ENCODE measurements at regions not wholly inside any gene's neighbourhood (a gene's known extent, or its start where the extent isn't known, plus 50 kb on each side); places are given as distances from the start of the nearest gene placed in this dataset.
"Not testable (repeated sequence)": the region's sequence is repeated elsewhere in the genome, so short reads cannot be mapped to it uniquely, and the experiment has no call there.

DNA sequence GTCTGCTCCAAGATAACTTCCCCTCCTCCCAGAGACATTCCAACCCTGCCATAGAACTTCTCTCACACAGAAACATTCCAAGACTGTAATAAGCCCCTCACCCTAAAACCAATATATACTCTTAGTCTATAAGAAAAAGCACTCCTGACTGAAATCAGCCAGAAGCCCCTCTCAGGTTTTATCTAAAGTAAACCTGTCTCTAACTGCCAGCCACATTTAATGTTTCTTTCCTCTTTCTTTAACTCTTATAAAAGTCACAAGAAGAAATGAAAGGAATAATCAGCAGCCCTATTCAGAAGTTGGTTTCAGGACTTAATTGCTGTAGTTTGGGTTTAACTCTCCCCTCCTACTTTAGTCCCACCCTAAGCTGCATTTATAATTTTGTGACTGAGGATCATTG lies 165.0 kb upstream of the ZCCHC13 start:
- Histone ChIP-seq H3K4me3 (ENCODE audit: low read depth, low read length) (no peak overlapping the region), H3K27me3 (ENCODE audit: insufficient read depth, low read length) (no peaks in the 10 kb centered on the region), H3K36me3 (ENCODE audit: insufficient read depth, low read length) (no peaks in the 10 kb centered on the region), H3K79me2 (ENCODE audit: control insufficient read depth, insufficient read depth, low read length, unreplicated experiment) (no peaks in the 10 kb centered on the region), H3K27ac (ENCODE audit: low read depth, low read length) (no peak overlapping the region), H2AFZ (ENCODE audit: low read length, unreplicated experiment) (no peak overlapping the region), H3K4me1 (ENCODE audit: control insufficient read depth, insufficient read depth, low read length, unreplicated experiment) (no peaks in the 10 kb centered on the region)

DNA sequence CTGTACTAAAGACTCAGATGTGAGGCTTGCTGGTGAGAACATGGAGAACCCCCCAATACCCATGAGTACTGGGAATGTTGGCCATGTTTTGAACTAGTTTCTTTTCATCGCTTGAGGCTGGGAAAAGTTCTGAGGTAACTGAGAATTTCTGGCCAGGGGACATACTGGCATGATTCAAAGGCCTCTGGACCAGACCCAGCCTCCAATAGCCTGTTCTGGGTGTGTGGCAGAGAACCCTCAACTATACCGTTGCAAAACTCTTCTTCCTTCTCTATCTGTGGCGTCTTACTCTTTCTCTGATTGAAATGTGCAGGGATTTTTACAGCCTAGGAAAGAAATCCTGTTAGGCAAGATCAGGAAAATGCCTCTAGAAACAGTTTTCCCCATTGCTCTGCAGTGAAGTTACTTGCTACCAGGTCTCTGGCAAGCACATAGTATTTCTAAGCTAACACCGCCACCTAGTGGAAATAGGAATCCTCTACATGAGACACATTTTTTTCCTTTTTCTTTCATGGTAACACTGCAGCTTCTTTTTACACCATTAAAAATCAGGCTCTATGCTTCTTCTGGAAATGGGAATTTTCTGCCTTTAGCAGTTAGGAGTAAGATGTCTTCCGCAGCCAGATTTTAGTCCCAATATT lies 170.7 kb upstream of the ZCCHC13 start:
- H3K36me3 ChIP-seq (ENCODE audit: insufficient read depth, low read length): no peaks in the 10 kb centered on the region
- H3K79me2 ChIP-seq (ENCODE audit: control insufficient read depth, insufficient read depth, low read length, unreplicated experiment): no peaks in the 10 kb centered on the region
- H3K27me3 ChIP-seq (ENCODE audit: insufficient read depth, low read length): no peaks in the 10 kb centered on the region
- H2AFZ ChIP-seq (ENCODE audit: low read length, unreplicated experiment): no peak overlapping the region
- no peak overlapping the region for H3K4me3 ChIP-seq (ENCODE audit: low read depth, low read length)
- no peaks in the 10 kb centered on the region for H3K4me1 ChIP-seq (ENCODE audit: control insufficient read depth, insufficient read depth, low read length, unreplicated experiment)
- no peak overlapping the region for H3K27ac ChIP-seq (ENCODE audit: low read depth, low read length)

DNA sequence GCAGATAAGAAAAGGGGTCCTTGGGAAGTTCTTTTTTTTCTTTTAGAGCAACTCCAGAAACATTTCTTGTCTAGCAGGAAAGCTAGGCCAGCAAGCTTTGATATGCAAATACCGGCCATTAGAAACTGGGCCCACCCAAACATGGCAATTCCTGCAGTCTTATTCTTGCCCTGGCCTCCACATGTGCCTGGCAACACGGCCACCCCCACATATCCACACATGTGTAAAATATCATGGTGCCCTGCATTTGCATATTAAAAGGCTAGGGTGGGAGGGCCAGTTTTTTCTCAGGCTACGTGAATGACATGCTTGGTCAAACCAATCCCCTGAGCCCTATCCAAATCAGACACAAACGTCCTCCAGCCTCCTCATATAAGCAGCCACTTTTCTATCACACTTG lies 171.7 kb upstream of the ZCCHC13 start:
- Histone ChIP-seq H3K27ac (ENCODE audit: low read depth, low read length) (no peak overlapping the region), H3K79me2 (ENCODE audit: control insufficient read depth, insufficient read depth, low read length, unreplicated experiment) (no peaks in the 10 kb centered on the region), H3K4me1 (ENCODE audit: control insufficient read depth, insufficient read depth, low read length, unreplicated experiment) (no peaks in the 10 kb centered on the region), H2AFZ (ENCODE audit: low read length, unreplicated experiment) (no peak overlapping the region), H3K4me3 (ENCODE audit: low read depth, low read length) (no peak overlapping the region), H3K27me3 (ENCODE audit: insufficient read depth, low read length) (no peaks in the 10 kb centered on the region), H3K36me3 (ENCODE audit: insufficient read depth, low read length) (no peaks in the 10 kb centered on the region)

DNA sequence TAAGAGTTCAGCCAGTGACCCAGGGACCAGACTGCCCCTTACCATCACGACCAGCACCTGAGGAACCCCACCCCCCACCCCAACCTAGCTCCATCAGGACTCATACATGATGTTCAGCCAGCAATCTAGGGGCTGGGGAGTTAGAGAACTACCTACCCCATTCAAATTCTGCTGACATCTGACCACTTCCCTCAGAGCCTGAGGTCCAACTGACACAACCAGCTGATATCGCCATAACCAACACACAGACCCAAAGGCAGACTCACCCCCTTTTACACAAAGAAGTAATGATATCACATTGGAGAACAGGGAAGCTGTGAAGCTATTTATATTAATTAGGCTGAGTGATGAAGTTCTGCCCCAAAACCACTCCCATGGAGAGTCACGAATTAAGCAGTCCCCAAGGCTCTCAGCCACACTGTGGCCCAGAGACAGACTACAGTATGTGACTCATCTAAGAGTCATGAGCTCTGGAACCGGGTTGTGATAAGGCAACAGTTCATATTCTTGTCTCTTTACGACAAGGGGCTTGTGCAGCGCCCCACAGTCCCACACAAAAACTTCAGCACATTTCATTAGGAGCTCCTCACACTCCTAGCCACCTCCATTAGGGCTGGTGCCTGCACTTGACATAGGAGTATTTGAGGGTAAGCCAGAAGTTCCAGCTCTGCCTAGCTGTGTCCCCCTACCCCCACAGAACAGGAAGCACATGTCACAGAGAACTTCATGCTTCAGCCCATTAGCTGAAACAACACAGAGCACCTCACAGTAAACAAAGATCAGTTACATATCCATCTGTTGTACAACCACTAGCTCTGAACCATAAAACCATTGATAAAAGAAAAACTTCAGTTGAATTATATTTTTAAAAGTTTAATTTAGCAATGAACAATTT lies 184.7 kb upstream of the ZCCHC13 start:
- no peaks in the 10 kb centered on the region for H3K27me3 ChIP-seq (ENCODE audit: insufficient read depth, low read length)
- peaks cover 11% of the 10 kb centered on the region for H3K4me1 ChIP-seq (ENCODE audit: control insufficient read depth, insufficient read depth, low read length, unreplicated experiment)
- H3K27ac ChIP-seq (ENCODE audit: low read depth, low read length): peak overlapping the region; percentile 41; the same call in 1 of the 2 replicates
- H3K79me2 ChIP-seq (ENCODE audit: control insufficient read depth, insufficient read depth, low read length, unreplicated experiment): no peaks in the 10 kb centered on the region
- H2AFZ ChIP-seq (ENCODE audit: low read length, unreplicated experiment): peak overlapping the region; percentile 1
- peak overlapping the region; percentile 57; the same call in 1 of the 2 replicates for H3K4me3 ChIP-seq (ENCODE audit: low read depth, low read length)
- H3K36me3 ChIP-seq (ENCODE audit: insufficient read depth, low read length): no peaks in the 10 kb centered on the region; the same call in 1 of the 2 replicates

DNA sequence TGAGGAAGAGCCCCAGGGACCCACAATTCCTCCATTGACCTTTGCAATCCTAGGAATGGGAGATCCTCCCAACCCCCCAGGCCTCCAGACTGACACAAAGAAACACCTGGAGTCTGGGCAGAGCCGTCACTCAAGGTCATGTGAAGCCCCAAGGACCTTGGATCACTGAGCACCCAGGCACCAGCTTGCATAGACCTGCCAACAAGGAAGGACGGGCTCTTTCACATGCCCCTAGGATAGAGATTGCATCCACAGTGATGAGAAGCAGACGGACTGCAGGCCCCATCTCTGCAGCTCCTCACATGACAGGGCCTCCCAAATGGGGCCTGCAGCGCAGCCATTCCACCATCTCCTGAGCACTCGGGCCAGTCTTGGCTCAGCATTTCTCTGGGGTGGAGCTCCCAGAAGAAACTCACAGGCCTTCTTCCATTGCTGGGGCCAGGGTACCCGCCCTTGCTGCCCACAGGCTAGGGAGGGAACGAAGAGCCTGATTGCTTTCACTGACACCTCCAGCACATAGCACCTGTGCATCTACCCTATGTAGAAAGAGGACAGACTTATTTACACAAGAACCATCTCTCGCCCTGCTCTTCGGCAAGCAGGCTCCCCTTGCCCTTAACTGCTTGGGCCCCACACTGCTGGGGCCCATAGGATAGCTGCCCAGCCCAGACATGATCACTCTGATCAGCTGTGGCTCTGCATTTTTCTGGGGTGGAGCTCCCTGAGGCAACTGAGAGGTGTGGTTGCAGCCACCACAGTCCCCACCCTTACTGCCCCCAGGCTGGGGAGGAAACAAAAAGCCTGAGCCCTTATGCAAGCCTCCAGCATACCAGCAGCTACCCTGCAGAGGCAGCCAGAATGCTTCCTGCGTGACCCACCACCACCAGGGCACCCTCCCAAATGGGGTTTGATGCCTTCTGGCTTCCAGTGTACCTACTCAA lies 185.7 kb upstream of the ZCCHC13 start:
- H3K79me2 ChIP-seq (ENCODE audit: control insufficient read depth, insufficient read depth, low read length, unreplicated experiment): no peaks in the 10 kb centered on the region
- H3K36me3 ChIP-seq (ENCODE audit: insufficient read depth, low read length): no peaks in the 10 kb centered on the region; the same call in 1 of the 2 replicates
- no peak overlapping the region for H3K4me3 ChIP-seq (ENCODE audit: low read depth, low read length)
- H3K27me3 ChIP-seq (ENCODE audit: insufficient read depth, low read length): no peaks in the 10 kb centered on the region
- no peak overlapping the region for H3K27ac ChIP-seq (ENCODE audit: low read depth, low read length)
- peaks cover 11% of the 10 kb centered on the region for H3K4me1 ChIP-seq (ENCODE audit: control insufficient read depth, insufficient read depth, low read length, unreplicated experiment)
- no peak overlapping the region for H2AFZ ChIP-seq (ENCODE audit: low read length, unreplicated experiment)

DNA sequence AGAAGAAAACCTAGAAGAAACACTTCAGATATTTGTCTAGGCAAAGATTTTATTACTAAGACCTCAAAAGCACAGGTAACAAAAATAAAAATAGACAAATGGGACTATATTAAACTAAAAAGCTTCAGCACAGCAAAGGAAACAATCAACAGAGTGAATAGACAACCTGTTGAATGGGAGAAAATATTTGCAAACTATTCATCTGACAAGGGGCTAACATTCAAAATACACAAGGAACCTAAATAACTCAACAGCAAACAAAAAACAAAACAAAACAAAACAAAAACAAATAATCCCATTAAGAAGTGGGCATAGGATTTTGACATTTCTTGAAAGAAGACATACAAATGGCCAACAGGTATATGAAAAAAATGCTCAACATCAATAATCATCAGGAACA lies 192.7 kb upstream of the ZCCHC13 start:
- no peak overlapping the region for H3K4me3 ChIP-seq (ENCODE audit: low read depth, low read length)
- H3K79me2 ChIP-seq (ENCODE audit: control insufficient read depth, insufficient read depth, low read length, unreplicated experiment): no peaks in the 10 kb centered on the region
- no peak overlapping the region for H2AFZ ChIP-seq (ENCODE audit: low read length, unreplicated experiment)
- no peaks in the 10 kb centered on the region for H3K4me1 ChIP-seq (ENCODE audit: control insufficient read depth, insufficient read depth, low read length, unreplicated experiment)
- H3K36me3 ChIP-seq (ENCODE audit: insufficient read depth, low read length): no peaks in the 10 kb centered on the region
- no peaks in the 10 kb centered on the region for H3K27me3 ChIP-seq (ENCODE audit: insufficient read depth, low read length)
- H3K27ac ChIP-seq (ENCODE audit: low read depth, low read length): no peak overlapping the region

DNA sequence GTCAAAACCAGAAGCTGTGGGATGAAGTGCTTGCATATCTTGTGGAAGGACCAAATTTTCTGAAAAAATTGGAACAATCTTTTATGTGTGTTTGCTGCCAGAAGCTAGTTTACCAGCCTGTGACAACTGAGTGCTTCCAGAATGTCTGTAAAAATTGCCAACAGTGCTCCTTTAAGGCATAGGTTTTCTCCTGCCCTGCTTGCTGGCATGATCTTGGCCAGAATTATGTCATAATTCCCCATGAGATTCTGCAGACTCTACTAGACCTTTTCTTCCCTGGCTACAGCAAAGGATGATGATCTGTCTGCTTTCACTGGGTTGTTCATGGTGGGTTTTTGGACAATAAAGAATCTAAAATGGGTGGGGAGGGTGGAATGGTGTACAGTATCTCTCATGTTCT lies 196.3 kb upstream of the ZCCHC13 start:
- no peaks in the 10 kb centered on the region for H3K4me1 ChIP-seq (ENCODE audit: control insufficient read depth, insufficient read depth, low read length, unreplicated experiment)
- no peak overlapping the region for H3K27ac ChIP-seq (ENCODE audit: low read depth, low read length)
- H3K36me3 ChIP-seq (ENCODE audit: insufficient read depth, low read length): no peaks in the 10 kb centered on the region
- no peak overlapping the region for H2AFZ ChIP-seq (ENCODE audit: low read length, unreplicated experiment)
- no peaks in the 10 kb centered on the region for H3K27me3 ChIP-seq (ENCODE audit: insufficient read depth, low read length)
- H3K79me2 ChIP-seq (ENCODE audit: control insufficient read depth, insufficient read depth, low read length, unreplicated experiment): no peaks in the 10 kb centered on the region
- no peak overlapping the region for H3K4me3 ChIP-seq (ENCODE audit: low read depth, low read length)

DNA sequence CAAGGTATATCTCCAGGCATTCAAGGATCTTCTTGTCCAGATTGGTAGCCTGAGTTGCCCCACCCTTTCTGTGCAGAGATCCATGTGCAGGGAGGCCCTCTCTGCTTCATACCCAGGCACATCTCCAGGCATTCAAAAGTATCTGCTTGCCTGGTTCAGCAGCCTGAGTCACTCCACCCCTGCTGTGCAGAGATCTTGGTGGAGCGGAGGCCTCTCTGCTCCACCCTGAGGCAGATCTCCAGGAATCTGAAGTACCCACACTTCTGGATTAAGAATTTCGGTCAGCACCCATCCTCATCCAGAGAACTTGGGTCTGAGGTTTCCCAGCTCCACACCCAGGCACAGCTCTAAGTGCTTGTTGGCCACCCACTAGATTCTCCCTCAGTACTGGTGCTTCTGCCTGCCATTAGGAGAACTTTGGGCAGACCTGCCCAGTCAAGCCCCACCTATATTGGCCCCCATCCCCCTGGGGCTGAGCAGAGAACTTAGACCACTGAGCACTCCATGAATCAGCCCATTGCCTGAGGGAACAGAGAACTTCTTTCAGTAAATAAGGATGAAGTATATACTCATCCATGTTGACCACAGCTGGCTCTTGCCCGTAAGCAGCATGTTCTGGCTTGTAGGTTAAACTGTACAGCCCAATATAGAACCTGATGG lies 199.5 kb upstream of the ZCCHC13 start:
- Histone ChIP-seq H3K27me3 (ENCODE audit: insufficient read depth, low read length) (no peaks in the 10 kb centered on the region), H2AFZ (ENCODE audit: low read length, unreplicated experiment) (no peak overlapping the region)

DNA sequence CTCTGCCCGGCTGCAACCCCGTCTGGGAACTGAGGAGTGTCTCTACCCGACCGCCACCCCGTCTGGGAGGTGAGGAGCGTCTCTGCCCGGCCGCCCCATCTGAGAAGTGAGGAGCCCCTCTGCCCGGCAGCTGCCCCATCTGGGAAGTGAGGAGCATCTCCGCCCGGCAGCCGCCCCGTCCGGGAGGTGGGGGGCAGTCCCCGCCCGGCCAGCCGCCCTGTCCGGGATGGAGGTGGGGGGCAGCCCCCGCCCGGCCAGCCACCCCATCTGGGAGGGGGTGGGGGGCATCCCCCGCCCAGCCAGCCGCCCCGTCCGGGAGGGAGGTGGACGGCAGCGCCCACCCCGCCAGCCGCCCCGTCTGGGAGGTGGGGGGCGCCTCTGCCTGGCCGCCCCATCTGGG lies 205.6 kb upstream of the ZCCHC13 start:
- H3K4me3 ChIP-seq (ENCODE audit: low read depth, low read length); H3K4me1 ChIP-seq (ENCODE audit: control insufficient read depth, insufficient read depth, low read length, unreplicated experiment): not testable (repeated sequence)

More for the DNA sequence above, 199.5 kb upstream of the ZCCHC13 start:
- no peaks in the 10 kb centered on the region for H3K36me3 ChIP-seq (ENCODE audit: insufficient read depth, low read length)
- H3K27ac ChIP-seq (ENCODE audit: low read depth, low read length): no peak overlapping the region
- H3K4me3 ChIP-seq (ENCODE audit: low read depth, low read length): no peak overlapping the region
- H3K79me2 ChIP-seq (ENCODE audit: control insufficient read depth, insufficient read depth, low read length, unreplicated experiment): no peaks in the 10 kb centered on the region
- no peaks in the 10 kb centered on the region for H3K4me1 ChIP-seq (ENCODE audit: control insufficient read depth, insufficient read depth, low read length, unreplicated experiment)

DNA sequence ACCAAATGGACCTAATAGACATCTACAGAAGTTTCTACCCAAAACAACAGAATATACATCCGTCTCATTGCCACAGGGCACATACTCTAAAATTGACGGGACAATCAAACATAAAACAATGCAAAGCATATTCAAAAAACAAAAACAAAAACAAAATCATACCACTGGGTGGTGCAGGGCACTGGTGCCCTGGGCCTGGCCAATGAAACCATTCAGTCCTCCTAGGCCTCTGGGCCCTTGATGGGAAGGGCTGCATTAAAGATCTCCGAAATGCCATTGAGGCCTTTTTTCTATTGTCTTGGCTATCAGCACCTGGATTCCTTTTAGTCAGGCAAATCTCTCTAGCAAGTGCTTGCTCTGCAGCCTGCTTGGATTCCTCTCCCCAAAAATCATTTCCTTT lies 213.9 kb upstream of the ZCCHC13 start:
- Histone ChIP-seq H3K27me3 (ENCODE audit: insufficient read depth, low read length) (no peaks in the 10 kb centered on the region), H2AFZ (ENCODE audit: low read length, unreplicated experiment) (no peak overlapping the region), H3K4me3 (ENCODE audit: low read depth, low read length) (no peak overlapping the region), H3K27ac (ENCODE audit: low read depth, low read length) (no peak overlapping the region), H3K4me1 (ENCODE audit: control insufficient read depth, insufficient read depth, low read length, unreplicated experiment) (no peaks in the 10 kb centered on the region), H3K36me3 (ENCODE audit: insufficient read depth, low read length) (no peaks in the 10 kb centered on the region), H3K79me2 (ENCODE audit: control insufficient read depth, insufficient read depth, low read length, unreplicated experiment) (no peaks in the 10 kb centered on the region)

More for the DNA sequence above, 205.6 kb upstream of the ZCCHC13 start:
- H3K27ac ChIP-seq (ENCODE audit: low read depth, low read length); H3K36me3 ChIP-seq (ENCODE audit: insufficient read depth, low read length); H2AFZ ChIP-seq (ENCODE audit: low read length, unreplicated experiment); H3K27me3 ChIP-seq (ENCODE audit: insufficient read depth, low read length); H3K79me2 ChIP-seq (ENCODE audit: control insufficient read depth, insufficient read depth, low read length, unreplicated experiment): not testable (repeated sequence)

Measured in ACC112 (cell line).